ENCODE measurements at regions not wholly inside any gene's neighbourhood (a gene's known extent, or its start where the extent isn't known, plus 50 kb on each side); places are given as distances from the start of the nearest gene placed in this dataset.
"Not testable (repeated sequence)": the region's sequence is repeated elsewhere in the genome, so short reads cannot be mapped to it uniquely, and the experiment has no call there.

GRCh38 chr15:20285696-20286300 lies 255.8 kb downstream of the GOLGA6L6 start:
- DNase-seq, result not testable (repeated sequence)

GRCh38 chr15:20284891-20285535 lies 256.6 kb downstream of the GOLGA6L6 start:
- not testable (repeated sequence) for DNase-seq

GRCh38 chr15:20283651-20284050 lies 257.9 kb downstream of the GOLGA6L6 start:
- DNase-seq, result not testable (repeated sequence)

GRCh38 chr15:20282491-20282943 lies 259.1 kb downstream of the GOLGA6L6 start:
- not testable (repeated sequence) for DNase-seq

GRCh38 chr15:20281567-20282275 lies 259.9 kb downstream of the GOLGA6L6 start:
- DNase-seq, result not testable (repeated sequence)

- no peak for DNase-seq
These were observed 260.6 kb downstream of the GOLGA6L6 start for GRCh38 chr15:20280933-20281463.

GRCh38 chr15:20280141-20280932 lies 261.3 kb downstream of the GOLGA6L6 start:
- not testable (repeated sequence) for DNase-seq

- not testable (repeated sequence) for DNase-seq
These were observed 262.5 kb downstream of the GOLGA6L6 start for GRCh38 chr15:20279056-20279455.

- DNase-seq, result not testable (repeated sequence)
These were observed 263.2 kb downstream of the GOLGA6L6 start for GRCh38 chr15:20278376-20278775.

- not testable (repeated sequence) for DNase-seq
These were observed 264.1 kb downstream of the GOLGA6L6 start for GRCh38 chr15:20277451-20277850.

- not testable (repeated sequence) for DNase-seq
These were observed 265.1 kb downstream of the GOLGA6L6 start for GRCh38 chr15:20276312-20277114.

GRCh38 chr15:20275373-20275967 lies 266.1 kb downstream of the GOLGA6L6 start:
- not testable (repeated sequence) for DNase-seq

GRCh38 chr15:20272422-20273184 lies 269.0 kb downstream of the GOLGA6L6 start:
- no peak for DNase-seq

GRCh38 chr15:20271647-20272046 lies 270.0 kb downstream of the GOLGA6L6 start:
- no peak for DNase-seq

- not testable (repeated sequence) for DNase-seq
These were observed 271.6 kb downstream of the GOLGA6L6 start for GRCh38 chr15:20269956-20270355.

GRCh38 chr15:20267996-20268395 lies 273.6 kb downstream of the GOLGA6L6 start:
- not testable (repeated sequence) for DNase-seq

- not testable (repeated sequence) for DNase-seq
These were observed 274.4 kb downstream of the GOLGA6L6 start for GRCh38 chr15:20267051-20267730.

GRCh38 chr15:20265710-20266109 lies 275.9 kb downstream of the GOLGA6L6 start:
- not testable (repeated sequence) for DNase-seq

- DNase-seq, result not testable (repeated sequence)
These were observed 280.0 kb downstream of the GOLGA6L6 start for GRCh38 chr15:20261321-20262280.
